Inferior parietal cortex (tissue), 1 donor: ENCODE measurements at regions not wholly inside any gene's neighbourhood (a gene's known extent, or its start where the extent isn't known, plus 50 kb on each side); places are given as distances from the start of the nearest gene placed in this dataset.
"Not testable (repeated sequence)": the region's sequence is repeated elsewhere in the genome, so short reads cannot be mapped to it uniquely, and the experiment has no call there.

Experiments used
- DNase-seq: peaks from one replicate; pipeline ENCODE4 v3.0.0-alpha.2; 2016; ENCODE audit errors: extremely low spot score

DNA sequence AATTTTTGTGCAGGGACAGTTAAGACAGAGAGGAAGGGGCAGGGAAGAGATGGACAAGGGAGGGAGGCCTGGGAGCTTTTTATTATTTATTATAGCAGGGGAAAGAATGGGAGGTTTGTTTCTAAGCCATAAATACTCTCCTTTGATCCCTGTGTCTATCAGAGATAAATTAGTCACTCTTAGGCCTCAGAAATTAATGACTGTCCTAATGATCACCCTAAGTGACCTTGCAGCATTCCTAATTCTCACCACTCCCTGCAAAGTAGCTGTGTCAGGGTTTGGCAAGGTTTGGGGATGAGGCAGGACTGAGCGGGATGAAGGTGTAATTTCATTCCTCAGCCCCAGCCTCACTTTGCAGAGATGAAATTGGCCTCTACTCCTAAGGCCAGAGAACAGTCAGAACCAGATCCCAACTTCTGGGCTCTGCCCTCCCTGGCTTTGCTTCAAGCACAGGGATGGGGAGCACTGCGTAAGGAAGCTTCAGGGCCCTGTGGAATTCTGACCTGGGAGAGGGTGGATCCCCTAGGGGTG, 95.0 kb downstream of the TMEM17 start:
- no peak for DNase-seq

DNA sequence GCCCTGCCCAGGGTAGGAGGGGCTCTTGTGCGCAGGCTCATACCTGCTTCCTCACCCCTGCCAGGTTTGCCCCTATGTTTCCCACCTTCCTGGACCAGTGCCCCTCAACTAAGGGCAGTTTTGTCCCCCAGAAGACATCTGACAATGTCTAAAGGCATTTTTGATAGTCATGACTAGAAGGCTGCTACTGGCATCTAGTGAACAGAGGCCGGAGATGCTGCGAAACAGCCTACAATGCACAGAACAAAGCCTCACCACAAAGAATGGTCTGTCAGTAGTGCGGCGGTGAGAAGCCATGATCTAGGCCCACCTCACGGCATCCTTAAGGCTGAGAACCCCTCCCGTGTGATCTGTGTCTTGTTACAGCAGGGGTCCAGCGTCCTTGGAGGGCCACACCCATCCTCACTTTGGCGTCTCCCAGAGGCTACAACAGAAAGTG, 96.0 kb downstream of the TMEM17 start:
- peak; percentile 63 for DNase-seq

DNA sequence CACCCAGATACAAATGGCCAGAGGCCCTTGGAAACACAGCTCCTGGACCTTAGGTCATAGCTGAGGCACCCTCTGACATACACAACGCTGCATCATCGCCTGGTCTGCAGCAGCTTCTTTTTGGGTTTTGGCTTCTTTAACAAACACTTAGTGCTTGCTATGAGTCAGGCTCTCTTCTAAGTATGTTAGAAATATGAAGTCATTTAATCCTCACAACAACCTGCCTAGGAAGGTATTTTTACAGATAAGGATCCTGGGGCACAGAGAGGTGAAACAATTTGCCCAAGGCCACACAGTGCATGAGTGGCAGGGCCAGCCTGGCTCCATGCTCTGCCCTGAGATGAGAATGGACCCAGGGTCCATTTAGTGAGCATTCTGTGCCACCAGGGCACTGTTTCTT, 96.6 kb downstream of the TMEM17 start:
- no peak for DNase-seq

GRCh38 chr2:62408241-62408677, 97.7 kb downstream of the TMEM17 start:
- DNase-seq, result no peak

DNA sequence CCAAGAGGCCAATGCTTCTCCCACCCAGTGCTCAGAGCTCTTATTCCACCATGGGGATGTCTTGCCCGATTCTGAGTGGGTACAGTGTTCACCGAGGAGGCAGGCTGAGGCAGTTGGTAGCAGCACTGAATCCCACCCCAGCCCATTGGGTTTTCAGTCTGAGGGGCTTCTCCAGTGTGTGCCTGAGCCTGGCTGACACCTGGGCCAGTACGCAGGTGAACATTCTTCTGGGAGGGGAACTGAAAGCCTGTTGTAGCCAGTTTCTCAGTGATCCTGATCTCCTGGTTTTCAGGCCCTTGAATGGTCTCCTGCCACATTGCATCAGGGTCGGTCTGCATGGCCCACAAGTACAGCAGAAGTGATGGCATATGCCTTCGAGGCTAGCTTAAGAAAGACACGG, 98.2 kb downstream of the TMEM17 start:
- DNase-seq, result no peak

- no peak for DNase-seq
These were observed 98.6 kb downstream of the TMEM17 start for GRCh38 chr2:62407401-62407800.

DNA sequence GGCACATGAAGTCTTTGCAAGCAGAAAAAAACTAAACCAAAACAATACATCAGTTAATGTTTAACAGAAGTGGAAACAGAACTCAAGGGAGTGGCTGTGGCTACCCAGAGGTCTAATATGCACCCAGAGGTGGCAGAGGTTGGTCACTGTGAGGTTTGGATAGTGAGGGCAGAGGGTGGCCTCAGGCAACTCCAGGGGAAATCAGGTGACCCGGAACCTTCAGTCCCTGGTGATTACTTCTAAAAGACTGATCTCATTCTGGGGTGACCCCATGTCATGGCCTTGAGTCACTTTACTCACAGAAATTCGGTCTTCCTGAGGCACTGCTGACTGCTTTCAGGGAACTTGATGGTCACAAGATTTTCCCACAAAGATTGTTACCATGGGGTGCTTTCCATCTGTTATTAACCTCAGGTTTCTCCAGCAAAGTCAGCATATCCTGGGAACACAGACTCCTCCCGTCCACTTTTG, 99.4 kb downstream of the TMEM17 start:
- DNase-seq, result no peak

- DNase-seq, result no peak
These were observed 101.1 kb downstream of the TMEM17 start for GRCh38 chr2:62404913-62405312.

- DNase-seq, result no peak
These were observed 103.8 kb downstream of the TMEM17 start for GRCh38 chr2:62402156-62402555.

DNA sequence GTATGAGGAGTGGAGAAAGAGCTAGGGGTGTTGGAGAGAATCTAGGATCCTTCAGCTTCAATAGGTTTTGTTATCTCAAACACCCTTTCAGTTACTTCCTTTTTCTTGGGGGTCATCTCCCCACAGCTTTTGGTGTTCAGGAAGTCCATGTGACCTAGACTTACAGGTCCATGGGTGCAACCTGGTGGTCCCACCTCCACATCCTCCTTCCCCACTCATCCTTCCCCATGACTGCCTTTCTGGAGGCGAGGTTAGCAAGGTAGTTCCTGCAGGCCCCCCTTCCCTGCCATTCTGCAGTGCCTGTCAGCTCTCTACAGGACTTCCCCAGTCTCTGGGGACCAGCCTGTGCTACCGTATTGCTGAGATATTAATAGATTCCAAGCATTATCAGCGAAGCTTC, 107.6 kb downstream of the TMEM17 start:
- no peak for DNase-seq

DNA sequence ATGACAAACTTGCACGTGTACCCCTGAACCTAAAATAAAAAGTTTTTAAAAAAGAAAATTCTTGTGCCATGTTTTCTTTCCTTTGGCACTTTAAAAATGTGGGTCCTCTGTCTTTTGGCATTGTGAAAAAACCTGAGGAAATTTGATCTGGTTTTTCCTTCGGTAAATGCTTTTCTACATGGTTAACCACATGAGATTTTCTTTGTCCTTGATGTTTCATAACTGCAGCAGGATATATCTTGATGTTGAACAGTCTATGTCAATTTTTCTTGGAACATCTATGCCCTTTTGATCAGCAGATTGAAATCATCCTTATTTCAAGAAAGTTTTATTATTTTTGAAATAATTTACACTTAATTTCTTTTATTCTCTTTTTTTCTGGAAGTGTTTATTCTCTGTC, 109.1 kb downstream of the TMEM17 start:
- DNase-seq, result no peak

DNA sequence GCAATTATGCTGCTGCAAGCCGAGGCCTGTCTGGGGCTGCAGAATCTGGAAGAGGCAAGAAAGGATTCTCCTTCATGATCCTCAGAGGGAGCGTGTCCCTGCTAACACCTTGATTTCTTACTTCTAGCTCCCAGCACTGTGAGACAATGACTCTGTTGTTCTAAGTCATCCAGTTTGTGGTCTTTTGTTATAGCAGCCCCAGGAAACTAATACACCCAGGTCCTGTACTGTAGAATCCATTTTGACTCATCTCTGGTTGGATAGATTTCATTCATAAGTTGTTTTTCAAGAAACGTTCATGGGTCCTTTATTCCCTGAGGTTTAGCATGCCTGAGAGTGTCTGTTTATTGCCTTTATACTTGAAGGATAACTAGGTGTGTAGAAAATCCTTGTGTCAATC, 112.7 kb downstream of the TMEM17 start:
- no peak for DNase-seq

- no peak for DNase-seq
These were observed 114.3 kb downstream of the TMEM17 start for GRCh38 chr2:62391696-62392095.

GRCh38 chr2:62386378-62386777, 119.6 kb downstream of the TMEM17 start:
- not testable (repeated sequence) for DNase-seq

- DNase-seq, result no peak
These were observed 122.1 kb downstream of the TMEM17 start for GRCh38 chr2:62383846-62384245.

DNA sequence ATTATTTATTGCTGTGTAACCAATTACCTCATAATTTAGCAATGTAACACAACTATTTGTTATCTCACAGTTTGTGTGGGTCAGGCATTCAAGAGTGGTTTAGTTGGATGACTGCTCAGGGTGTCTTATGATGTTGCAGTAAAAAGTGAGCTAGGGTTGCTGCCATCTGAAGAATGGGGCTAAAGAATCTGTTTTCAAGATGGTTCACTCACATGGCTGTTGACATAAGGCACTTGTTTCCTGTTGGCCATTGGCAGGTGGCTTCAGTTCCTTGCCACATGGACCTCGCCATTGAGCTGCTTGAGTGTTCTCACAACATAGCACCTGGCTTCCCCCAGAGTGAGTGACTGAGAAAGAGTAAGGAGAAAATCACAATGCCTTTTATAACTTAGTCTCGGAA, 123.2 kb downstream of the TMEM17 start:
- no peak for DNase-seq

DNA sequence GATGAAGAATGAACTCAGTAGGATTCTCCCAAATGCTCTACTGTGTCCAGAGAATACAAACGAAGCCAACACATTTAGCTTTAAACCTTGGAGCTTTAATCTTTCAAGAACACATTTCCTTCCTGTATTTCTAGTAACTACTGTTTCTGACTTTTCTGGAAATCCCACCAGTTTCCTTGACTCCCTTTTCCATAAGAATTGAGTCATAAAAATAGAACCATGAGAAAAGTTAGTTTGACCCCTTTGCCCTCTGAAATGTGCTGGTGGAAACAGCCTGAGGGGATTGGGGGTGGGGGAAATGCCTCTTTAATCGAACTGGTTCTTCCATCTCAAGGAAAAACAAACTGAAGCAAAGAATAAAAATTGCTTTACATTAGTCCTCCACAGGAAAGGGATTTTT, 123.9 kb downstream of the TMEM17 start:
- DNase-seq, result no peak

DNA sequence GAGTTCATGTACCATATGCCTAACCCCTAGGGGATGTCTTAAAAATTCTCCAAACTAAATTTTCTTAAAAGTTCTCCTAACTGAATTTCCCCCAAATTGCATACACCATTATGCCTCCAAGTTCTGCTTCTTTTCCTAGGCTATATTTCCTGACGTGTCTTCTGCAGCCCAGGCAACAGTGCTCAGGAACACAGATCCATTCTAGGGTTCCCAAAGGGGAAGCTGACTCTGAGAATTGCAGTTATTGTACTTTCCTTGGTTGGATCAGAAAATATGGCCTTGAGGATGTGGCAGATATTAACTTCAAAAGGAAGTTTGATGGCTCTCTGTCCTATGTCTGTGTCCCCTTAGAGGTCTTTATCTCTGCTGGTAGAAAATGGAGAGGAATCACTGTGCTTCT, 124.3 kb downstream of the TMEM17 start:
- DNase-seq, result no peak

DNA sequence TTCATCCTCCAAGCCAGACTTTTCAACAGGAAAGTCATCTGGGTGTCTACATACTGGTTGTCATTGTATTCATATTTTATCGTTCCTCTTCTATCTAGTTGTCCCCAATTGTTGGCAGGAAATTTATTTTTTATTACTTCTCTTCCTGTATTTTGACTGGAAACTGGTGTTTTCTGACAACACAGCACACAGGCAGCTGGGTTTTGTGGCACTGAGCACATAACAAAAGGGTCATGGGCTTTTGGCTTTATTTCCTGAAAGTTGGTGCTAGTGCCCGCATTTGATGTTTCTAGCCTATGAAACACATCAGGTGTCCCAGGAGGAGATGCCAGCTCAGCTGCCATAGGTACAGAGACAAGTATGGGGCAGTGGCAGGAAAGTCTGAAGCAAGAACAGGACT, 126.4 kb downstream of the TMEM17 start:
- DNase-seq, result no peak

- no peak for DNase-seq
These were observed 130.9 kb downstream of the TMEM17 start for GRCh38 chr2:62375113-62375420.

GRCh38 chr2:62374301-62375112, 131.5 kb downstream of the TMEM17 start:
- no peak for DNase-seq

GRCh38 chr2:62372824-62373223, 133.2 kb downstream of the TMEM17 start:
- DNase-seq, result no peak
